Stomach (tissue), 4 donors: ENCODE measurements at regions not wholly inside any gene's neighbourhood (a gene's known extent, or its start where the extent isn't known, plus 50 kb on each side); places are given as distances from the start of the nearest gene placed in this dataset.

Experiments used
- CTCF ChIP-seq, 7 experiments: fragments of 450-650 bp in 4 of 7; fragments of 200-600 bp in 3 of 7; sonication (generic) in 3 of 7; IDR thresholded peaks; one replicate each; pipeline ENCODE4 v1.5.1; 2016 to 2019; ENCODE audit warnings: antibody characterized with exemption in 7 of 7, control low read depth in 2 of 7, mild to moderate bottlenecking in 1 of 7
- POLR2AphosphoS5 ChIP-seq, 3 donors: sonication (generic); formaldehyde crosslinking; IDR thresholded peaks; one replicate each; pipeline ENCODE4 v1.6.1; 2016; ENCODE audit warnings: antibody characterized with exemption in 3 of 3

GRCh38 chr2:122186761-122187222, 431.3 kb downstream of the TSN start:
- TF ChIP-seq CTCF (IDR thresholded peaks at IDR 0.05) (no peak), POLR2AphosphoS5 (IDR thresholded peaks at IDR 0.05) (no peak)
